ENCODE measurements at regions not wholly inside any gene's neighbourhood (a gene's known extent, or its start where the extent isn't known, plus 50 kb on each side); places are given as distances from the start of the nearest gene placed in this dataset.
"Not testable (repeated sequence)": the region's sequence is repeated elsewhere in the genome, so short reads cannot be mapped to it uniquely, and the experiment has no call there.

GRCh38 chr12:82634495-82635258 is 52.0 kb upstream of the TMTC2 start:
- not testable (repeated sequence) for TF ChIP-seq CTCF, POLR2A (IDR thresholded peaks at IDR 0.05)
